ENCODE measurements at regions not wholly inside any gene's neighbourhood (a gene's known extent, or its start where the extent isn't known, plus 50 kb on each side); places are given as distances from the start of the nearest gene placed in this dataset.
"Not testable (repeated sequence)": the region's sequence is repeated elsewhere in the genome, so short reads cannot be mapped to it uniquely, and the experiment has no call there.

DNA sequence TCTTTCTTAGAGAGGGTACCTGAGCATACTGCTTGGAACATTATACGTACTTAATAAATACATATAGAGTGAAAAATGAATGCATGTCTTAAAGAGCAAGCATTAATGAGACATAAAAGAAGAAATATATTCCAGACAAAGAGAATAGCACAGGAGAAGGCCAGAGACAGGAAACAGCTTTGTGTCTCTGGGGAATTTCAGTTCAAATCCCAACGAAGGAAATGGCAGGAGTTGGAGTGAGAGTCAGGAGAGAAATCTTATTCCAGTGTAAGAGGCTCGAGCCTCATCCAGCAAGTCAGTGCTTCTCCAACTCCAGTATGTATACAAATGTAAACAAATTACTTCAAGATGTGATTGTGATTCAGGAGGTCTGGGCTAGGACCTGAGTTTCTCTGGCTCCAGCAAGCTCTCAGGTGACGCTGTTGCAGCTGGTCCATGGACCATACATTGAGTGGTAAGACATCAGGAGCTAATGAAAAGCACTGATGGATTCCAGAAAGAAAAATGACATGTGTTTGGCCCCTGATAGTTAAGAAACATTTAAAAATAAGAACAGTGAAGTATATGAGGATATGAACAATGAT, 108.2 kb downstream of the RAP2A start:
- Mint-ChIP-seq H3K36me3 (ENCODE audit: low read depth) (peaks cover 12% of the 10 kb centered on the region), H3K27me3 (ENCODE audit: insufficient read depth) (no peaks in the 10 kb centered on the region), H3K4me3 (no peak overlapping the region), H3K4me1 (no peaks in the 10 kb centered on the region), H3K9me3 (peaks cover 5% of the 10 kb centered on the region), H3K27ac (no peak overlapping the region)
- no peak for DNase-seq
- Histone ChIP-seq H3K4me3 (ENCODE audit: low read length) (no peak overlapping the region), H3K9ac (ENCODE audit: extremely low read depth, low read length, poor library complexity, severe bottlenecking) (no peak overlapping the region), H3K36me3 (ENCODE audit: control insufficient read depth, insufficient read depth, low read length) (no peaks in the 10 kb centered on the region), H3K9me3 (ENCODE audit: control insufficient read depth, low read length) (no peaks in the 10 kb centered on the region), H3K4me1 (ENCODE audit: control insufficient read depth, insufficient read depth, low read length) (no peaks in the 10 kb centered on the region), H3K27ac (ENCODE audit: low read depth, low read length) (no peak overlapping the region), H3K27me3 (ENCODE audit: control insufficient read depth, insufficient read depth, low read length, poor library complexity, severe bottlenecking) (no peaks in the 10 kb centered on the region)
- 99 to 100% methylated on average over 1 to 2 of the region's 4 CpGs for WGBS, 2 experiments (ENCODE audit: insufficient coverage in 1 of 2, insufficient read length in 1 of 2)
- TF ChIP-seq CTCF (conservative IDR thresholded peaks at IDR 0.05): no peak

- H3K9ac ChIP-seq (ENCODE audit: extremely low read depth, low read length, poor library complexity, severe bottlenecking): no peak overlapping the region
- H3K36me3 ChIP-seq (ENCODE audit: control insufficient read depth, insufficient read depth, low read length): no peaks in the 10 kb centered on the region
- H3K27me3 Mint-ChIP-seq (ENCODE audit: insufficient read depth): no peaks in the 10 kb centered on the region
- no peak overlapping the region for H3K27ac ChIP-seq (ENCODE audit: low read depth, low read length)
- no peak overlapping the region for H3K27ac Mint-ChIP-seq
- no peak overlapping the region for H3K4me3 ChIP-seq (ENCODE audit: low read length)
- H3K27me3 ChIP-seq (ENCODE audit: control insufficient read depth, insufficient read depth, low read length, poor library complexity, severe bottlenecking): no peaks in the 10 kb centered on the region
- no peak for DNase-seq
- WGBS, 2 experiments (ENCODE audit: insufficient coverage in 1 of 2, insufficient read length in 1 of 2): 80 to 92% methylated on average over 1 to 3 of the region's 3 CpGs
- peaks cover 10% of the 10 kb centered on the region for H3K4me1 ChIP-seq (ENCODE audit: control insufficient read depth, insufficient read depth, low read length)
- TF ChIP-seq CTCF (conservative IDR thresholded peaks at IDR 0.05): no peak
- H3K4me3 Mint-ChIP-seq: no peak overlapping the region
- H3K4me1 Mint-ChIP-seq: peaks cover 4% of the 10 kb centered on the region
- H3K36me3 Mint-ChIP-seq (ENCODE audit: low read depth): peaks cover 12% of the 10 kb centered on the region
- peaks cover 5% of the 10 kb centered on the region for H3K9me3 Mint-ChIP-seq
- H3K9me3 ChIP-seq (ENCODE audit: control insufficient read depth, low read length): no peaks in the 10 kb centered on the region
Observed at GRCh38 chr13:97544031-97544765, 110.2 kb downstream of the RAP2A start.

GRCh38 chr13:97544971-97545499, 111.1 kb downstream of the RAP2A start:
- not testable (repeated sequence) for H3K27ac Mint-ChIP-seq; H3K9me3 ChIP-seq (ENCODE audit: control insufficient read depth, low read length); H3K4me3 Mint-ChIP-seq; H3K27me3 ChIP-seq (ENCODE audit: control insufficient read depth, insufficient read depth, low read length, poor library complexity, severe bottlenecking); H3K27ac ChIP-seq (ENCODE audit: low read depth, low read length); H3K4me3 ChIP-seq (ENCODE audit: low read length); H3K9ac ChIP-seq (ENCODE audit: extremely low read depth, low read length, poor library complexity, severe bottlenecking); H3K36me3 ChIP-seq (ENCODE audit: control insufficient read depth, insufficient read depth, low read length); DNase-seq; H3K9me3 Mint-ChIP-seq; H3K27me3 Mint-ChIP-seq (ENCODE audit: insufficient read depth)
- WGBS, 2 experiments (ENCODE audit: insufficient coverage in 1 of 2, insufficient read length in 1 of 2): 88 to 93% methylated on average over 8 to 25 of the region's 25 CpGs
- peaks cover 11% of the 10 kb centered on the region for H3K4me1 ChIP-seq (ENCODE audit: control insufficient read depth, insufficient read depth, low read length)
- H3K36me3 Mint-ChIP-seq (ENCODE audit: low read depth): peaks cover 12% of the 10 kb centered on the region
- peaks cover 11% of the 10 kb centered on the region for H3K4me1 Mint-ChIP-seq

All from endodermal cell (in vitro differentiated cells).